ENCODE measurements at regions not wholly inside any gene's neighbourhood (a gene's known extent, or its start where the extent isn't known, plus 50 kb on each side); places are given as distances from the start of the nearest gene placed in this dataset.
A peak's percentile ranks its signal among the peaks of the same experiment; 100 is the strongest.

GRCh38 chr10:33753389-33753788, 418.9 kb upstream of the NRP1 start:
- Histone ChIP-seq H3K9me3 (no peaks in the 10 kb centered on the region), H3K4me3 (no peak overlapping the region), H3K27ac (no peak overlapping the region), H3K27me3 (no peaks in the 10 kb centered on the region), H3K36me3 (no peaks in the 10 kb centered on the region), H3K4me1 (no peaks in the 10 kb centered on the region)
- no peak for TF ChIP-seq CTCF (IDR thresholded peaks at IDR 0.05)
- TF ChIP-seq POLR2A (IDR thresholded peaks at IDR 0.05): no peak
- no peak for DNase-seq

GRCh38 chr10:33749790-33750189, 415.3 kb upstream of the NRP1 start:
- H3K27ac ChIP-seq: no peak overlapping the region
- no peak overlapping the region for H3K4me3 ChIP-seq
- DNase-seq: no peak
- no peaks in the 10 kb centered on the region for H3K9me3 ChIP-seq
- H3K36me3 ChIP-seq: no peaks in the 10 kb centered on the region
- H3K4me1 ChIP-seq: no peaks in the 10 kb centered on the region
- H3K27me3 ChIP-seq: no peaks in the 10 kb centered on the region
- no peak for TF ChIP-seq CTCF (IDR thresholded peaks at IDR 0.05)
- no peak for TF ChIP-seq POLR2A (IDR thresholded peaks at IDR 0.05)

- no peaks in the 10 kb centered on the region for H3K9me3 ChIP-seq
- H3K27ac ChIP-seq: no peak overlapping the region
- H3K4me1 ChIP-seq: no peaks in the 10 kb centered on the region
- no peaks in the 10 kb centered on the region for H3K36me3 ChIP-seq
- DNase-seq: no peak
- no peaks in the 10 kb centered on the region for H3K27me3 ChIP-seq
- TF ChIP-seq POLR2A (IDR thresholded peaks at IDR 0.05) (no peak), CTCF (IDR thresholded peaks at IDR 0.05) (no peak)
- no peak overlapping the region for H3K4me3 ChIP-seq
Measured at GRCh38 chr10:33749067-33749735, 414.7 kb upstream of the NRP1 start.

- no peaks in the 10 kb centered on the region for H3K36me3 ChIP-seq
- no peaks in the 10 kb centered on the region for H3K9me3 ChIP-seq
- H3K4me3 ChIP-seq: no peak overlapping the region
- no peak overlapping the region for H3K27ac ChIP-seq
- H3K27me3 ChIP-seq: no peaks in the 10 kb centered on the region
- H3K4me1 ChIP-seq: no peaks in the 10 kb centered on the region
- DNase-seq: no peak
- TF ChIP-seq CTCF (IDR thresholded peaks at IDR 0.05) (no peak), POLR2A (IDR thresholded peaks at IDR 0.05) (no peak)
Measured at GRCh38 chr10:33746836-33747268, 412.4 kb upstream of the NRP1 start.

- TF ChIP-seq CTCF (IDR thresholded peaks at IDR 0.05): no peak
Measured at GRCh38 chr10:33746186-33746585, 411.7 kb upstream of the NRP1 start.

GRCh38 chr10:33743429-33743857, 409.0 kb upstream of the NRP1 start:
- TF ChIP-seq CTCF (IDR thresholded peaks at IDR 0.05): no peak
- no peak for TF ChIP-seq POLR2A (IDR thresholded peaks at IDR 0.05)
- H3K27ac ChIP-seq: peak overlapping the region in 2 of 4 donors; percentile 18 to 60
- no peaks in the 10 kb centered on the region for H3K4me1 ChIP-seq
- H3K36me3 ChIP-seq: no peaks in the 10 kb centered on the region
- no peaks in the 10 kb centered on the region for H3K9me3 ChIP-seq
- DNase-seq: peak in 2 of 3 donors; percentile 65 to 84
- no peaks in the 10 kb centered on the region for H3K27me3 ChIP-seq
- no peak overlapping the region for H3K4me3 ChIP-seq

More at GRCh38 chr10:33746186-33746585, 411.7 kb upstream of the NRP1 start:
- DNase-seq: no peak
- Histone ChIP-seq H3K27ac (no peak overlapping the region), H3K36me3 (no peaks in the 10 kb centered on the region), H3K9me3 (no peaks in the 10 kb centered on the region), H3K4me1 (no peaks in the 10 kb centered on the region), H3K27me3 (no peaks in the 10 kb centered on the region), H3K4me3 (no peak overlapping the region)
